ENCODE measurements at regions not wholly inside any gene's neighbourhood (a gene's known extent, or its start where the extent isn't known, plus 50 kb on each side); places are given as distances from the start of the nearest gene placed in this dataset.
A peak's percentile ranks its signal among the peaks of the same experiment; 100 is the strongest.

- peak; percentile 51 to 87 (median 78) for TF ChIP-seq CTCF (IDR thresholded peaks at IDR 0.05 in 8 of 11, conservative IDR thresholded peaks at IDR 0.05 in 3 of 11)
- no peak for TF ChIP-seq POLR2AphosphoS5 (IDR thresholded peaks at IDR 0.05)
- TF ChIP-seq POLR2A (IDR thresholded peaks at IDR 0.05) = no peak
Measured at GRCh38 chr15:38690719-38691332, 126.2 kb upstream of the RASGRP1 start.

All from spleen (tissue), 7 donors.